Fibroblast of lung (primary cell): ENCODE measurements at regions not wholly inside any gene's neighbourhood (a gene's known extent, or its start where the extent isn't known, plus 50 kb on each side); places are given as distances from the start of the nearest gene placed in this dataset.

Experiments used
- DNase-seq, 2 donors: peaks; one replicate each; pipeline versions ENCODE4 v3.0.0 to v3.0.0-alpha.2; 2010; ENCODE audit warnings: low read depth in 2 of 2
- H2AFZ ChIP-seq: 2 replicates; pipeline ENCODE4 v1.5.1; 2012; ENCODE audit warnings: low read length, control low read depth, inconsistent platforms
- H3K27ac ChIP-seq: 2 replicates; pipeline ENCODE4 v1.5.1; 2011; ENCODE audit warnings: low read length, control low read depth; ENCODE audit not compliant: insufficient read depth
- H3K27me3 ChIP-seq: 2 replicates; pipeline ENCODE4 v1.5.1; 2011; ENCODE audit warnings: mild to moderate bottlenecking, low read length; ENCODE audit not compliant: control insufficient read depth, insufficient read depth
- H3K36me3 ChIP-seq: 2 replicates; pipeline ENCODE4 v1.5.1; 2011; ENCODE audit warnings: low read length; ENCODE audit not compliant: control insufficient read depth, insufficient read depth
- H3K4me1 ChIP-seq: 2 replicates; pipeline ENCODE4 v1.5.1; 2011; ENCODE audit warnings: low read length; ENCODE audit not compliant: control insufficient read depth, insufficient read depth; ENCODE audit errors: extremely low read depth
- H3K4me2 ChIP-seq: 2 replicates; pipeline ENCODE4 v1.5.1; 2011; ENCODE audit warnings: low read length, control low read depth; ENCODE audit not compliant: insufficient read depth; ENCODE audit errors: extremely low read depth
- H3K4me3 ChIP-seq, 4 experiments: fragments of 200-600 bp in 1 of 4; sonication (generic) in 1 of 4; replicated peaks in 1 of 4; 2 replicates each; pipeline ENCODE4 v1.5.1; 2011 to 2016; ENCODE audit warnings: low read length in 4 of 4, low read depth in 3 of 4, mild to moderate bottlenecking in 3 of 4, control low read depth in 2 of 4, inconsistent platforms in 1 of 4, mixed read lengths in 1 of 4; ENCODE audit not compliant: insufficient read depth in 1 of 4; ENCODE audit errors: control extremely low read depth in 1 of 4
- H3K79me2 ChIP-seq: 2 replicates; pipeline ENCODE4 v1.5.1; 2012; ENCODE audit warnings: mild to moderate bottlenecking, low read length, inconsistent platforms; ENCODE audit not compliant: control insufficient read depth, insufficient read depth
- H3K9ac ChIP-seq: 2 replicates; pipeline ENCODE4 v1.5.1; 2011; ENCODE audit warnings: mild to moderate bottlenecking, low read length, control low read depth; ENCODE audit not compliant: insufficient read depth
- H3K9me3 ChIP-seq: 2 replicates; pipeline ENCODE4 v1.5.1; 2012; ENCODE audit warnings: low read depth, low read length; ENCODE audit not compliant: control insufficient read depth, insufficient read depth
- H4K20me1 ChIP-seq: 2 replicates; pipeline ENCODE4 v1.5.1; 2011; ENCODE audit warnings: low read length; ENCODE audit not compliant: control insufficient read depth, insufficient read depth; ENCODE audit errors: extremely low read depth
- CTCF ChIP-seq, 2 donors: IDR thresholded peaks in 1 of 2; conservative IDR thresholded peaks in 1 of 2; 1 replicate in 1 of 2; 2 replicates in 1 of 2; pipeline ENCODE4 v1.5.1; 2011 to 2012; ENCODE audit warnings: low read length in 2 of 2, control low read depth in 1 of 2, inconsistent platforms in 1 of 2, low read depth in 1 of 2, mild to moderate bottlenecking in 1 of 2
- EZH2 ChIP-seq: IDR thresholded peaks from 2 replicates; pipeline ENCODE4 v1.5.1; 2012; ENCODE audit warnings: low read length, control low read depth, mild to moderate bottlenecking; ENCODE audit errors: missing control alignments

- peak in 1 of 2 donors; percentile 74 for DNase-seq
Observed at GRCh38 chr11:109734566-109734965, 312.6 kb downstream of the C11orf87 start.

GRCh38 chr11:109735128-109735527 is 313.1 kb downstream of the C11orf87 start:
- Histone ChIP-seq H3K36me3 (no peaks in the 10 kb centered on the region), H3K4me3 (no peak overlapping the region), H3K4me2 (no peak overlapping the region), H3K79me2 (no peaks in the 10 kb centered on the region), H3K9ac (no peak overlapping the region), H3K27me3 (no peaks in the 10 kb centered on the region), H2AFZ (no peak overlapping the region), H3K9me3 (no peaks in the 10 kb centered on the region), H4K20me1 (no peaks in the 10 kb centered on the region), H3K27ac (no peak overlapping the region), H3K4me1 (no peaks in the 10 kb centered on the region)
- DNase-seq, result peak in 1 of 2 donors; percentile 17
- no peak for TF ChIP-seq CTCF (conservative IDR thresholded peaks at IDR 0.05 in 1 of 2, IDR thresholded peaks at IDR 0.05 in 1 of 2; ENCODE audit: low read depth in 1 of 2, low read length in 2 of 2)
- no peak for TF ChIP-seq EZH2

More at GRCh38 chr11:109734566-109734965, 312.6 kb downstream of the C11orf87 start:
- H3K27me3 ChIP-seq, result no peaks in the 10 kb centered on the region
- H2AFZ ChIP-seq, result no peak overlapping the region
- H3K9me3 ChIP-seq, result no peaks in the 10 kb centered on the region
- no peaks in the 10 kb centered on the region for H4K20me1 ChIP-seq
- no peak overlapping the region for H3K4me2 ChIP-seq
- no peak overlapping the region for H3K4me3 ChIP-seq
- H3K4me1 ChIP-seq, result no peaks in the 10 kb centered on the region
- no peak overlapping the region for H3K27ac ChIP-seq
- H3K79me2 ChIP-seq, result no peaks in the 10 kb centered on the region
- no peak overlapping the region for H3K9ac ChIP-seq
- TF ChIP-seq EZH2 (no peak), CTCF (conservative IDR thresholded peaks at IDR 0.05 in 1 of 2, IDR thresholded peaks at IDR 0.05 in 1 of 2; ENCODE audit: low read depth in 1 of 2, low read length in 2 of 2) (no peak)
- H3K36me3 ChIP-seq, result no peaks in the 10 kb centered on the region

DNA sequence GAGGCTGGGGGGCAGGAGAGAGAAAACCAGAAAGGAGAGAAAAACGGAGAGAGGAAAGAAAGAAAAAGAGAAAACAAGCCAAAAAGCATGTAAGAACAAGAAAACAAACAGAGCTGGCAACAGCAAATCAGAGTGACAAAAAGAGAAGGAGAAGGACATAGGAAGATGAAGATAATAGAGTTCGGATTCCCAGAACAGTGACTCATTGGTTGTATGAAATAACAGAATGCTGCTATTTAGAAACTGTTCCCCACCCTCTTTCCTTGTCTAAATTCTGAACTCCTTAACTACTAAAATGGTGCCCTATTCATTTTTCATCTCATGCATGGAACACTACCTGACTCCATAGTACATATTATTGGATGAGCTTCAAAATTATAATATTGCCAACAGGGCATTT is 317.4 kb downstream of the C11orf87 start:
- no peaks in the 10 kb centered on the region for H3K36me3 ChIP-seq
- DNase-seq, result peak in 1 of 2 donors; percentile 19
- H3K4me3 ChIP-seq, result no peak overlapping the region
- H2AFZ ChIP-seq, result no peak overlapping the region
- no peaks in the 10 kb centered on the region for H3K79me2 ChIP-seq
- TF ChIP-seq EZH2 (no peak), CTCF (conservative IDR thresholded peaks at IDR 0.05 in 1 of 2, IDR thresholded peaks at IDR 0.05 in 1 of 2; ENCODE audit: low read depth in 1 of 2, low read length in 2 of 2) (no peak)
- H3K4me1 ChIP-seq, result no peaks in the 10 kb centered on the region
- no peaks in the 10 kb centered on the region for H3K27me3 ChIP-seq
- H3K4me2 ChIP-seq, result no peak overlapping the region
- H3K27ac ChIP-seq, result no peak overlapping the region
- H3K9ac ChIP-seq, result no peak overlapping the region
- H3K9me3 ChIP-seq, result no peaks in the 10 kb centered on the region
- H4K20me1 ChIP-seq, result no peaks in the 10 kb centered on the region
